CD4-positive, alpha-beta T cell treated with Interleukin-1 beta for 1 hour (primary cell): ENCODE measurements at regions not wholly inside any gene's neighbourhood (a gene's known extent, or its start where the extent isn't known, plus 50 kb on each side); places are given as distances from the start of the nearest gene placed in this dataset.

Experiments
- DNase-seq, 2 donors: peaks; one replicate each; pipeline ENCODE4 v3.0.0-alpha.2; 2020 to 2022

GRCh38 chr3:72247126-72247525 is 462.2 kb upstream of the PROK2 start:
- no peak for DNase-seq

- no peak for DNase-seq
Observed at GRCh38 chr3:72246685-72247084, 461.7 kb upstream of the PROK2 start.

GRCh38 chr3:72245183-72245811 is 460.3 kb upstream of the PROK2 start:
- no peak for DNase-seq

- no peak for DNase-seq
Observed at GRCh38 chr3:72244396-72244795, 459.4 kb upstream of the PROK2 start.

GRCh38 chr3:72242326-72242725 is 457.4 kb upstream of the PROK2 start:
- DNase-seq: no peak

GRCh38 chr3:72241525-72241924 is 456.6 kb upstream of the PROK2 start:
- DNase-seq: no peak

- no peak for DNase-seq
Observed at GRCh38 chr3:72240531-72240930, 455.6 kb upstream of the PROK2 start.

- DNase-seq: no peak
Observed at GRCh38 chr3:72238801-72239200, 453.9 kb upstream of the PROK2 start.

GRCh38 chr3:72238010-72238691 is 453.2 kb upstream of the PROK2 start:
- DNase-seq: no peak

- DNase-seq: no peak
Observed at GRCh38 chr3:72237679-72238009, 452.7 kb upstream of the PROK2 start.

GRCh38 chr3:72234391-72234790 is 449.4 kb upstream of the PROK2 start:
- DNase-seq: no peak

GRCh38 chr3:72233571-72233970 is 448.6 kb upstream of the PROK2 start:
- no peak for DNase-seq

- no peak for DNase-seq
Observed at GRCh38 chr3:72232777-72233176, 447.8 kb upstream of the PROK2 start.

- DNase-seq: no peak
Observed at GRCh38 chr3:72232331-72232730, 447.4 kb upstream of the PROK2 start.

GRCh38 chr3:72231439-72232196 is 446.7 kb upstream of the PROK2 start:
- no peak for DNase-seq

- DNase-seq: no peak
Observed at GRCh38 chr3:72230774-72231379, 445.9 kb upstream of the PROK2 start.

- no peak for DNase-seq
Observed at GRCh38 chr3:72229952-72230351, 445.0 kb upstream of the PROK2 start.

GRCh38 chr3:72227486-72228070 is 442.6 kb upstream of the PROK2 start:
- no peak for DNase-seq

GRCh38 chr3:72224804-72225509 is 440.0 kb upstream of the PROK2 start:
- no peak for DNase-seq

GRCh38 chr3:72223628-72224027 is 438.7 kb upstream of the PROK2 start:
- no peak for DNase-seq

- no peak for DNase-seq
Observed at GRCh38 chr3:72223116-72223515, 438.2 kb upstream of the PROK2 start.

GRCh38 chr3:72222410-72222809 is 437.5 kb upstream of the PROK2 start:
- DNase-seq: no peak

- no peak for DNase-seq
Observed at GRCh38 chr3:72220946-72221345, 436.0 kb upstream of the PROK2 start.
